Ovary (tissue), 3 donors: ENCODE measurements at regions not wholly inside any gene's neighbourhood (a gene's known extent, or its start where the extent isn't known, plus 50 kb on each side); places are given as distances from the start of the nearest gene placed in this dataset.

ENCODE experiments used
- POLR2A ChIP-seq: fragments of 450-650 bp; IDR thresholded peaks from one replicate; pipeline ENCODE4 v1.6.1; 2017; ENCODE audit warnings: antibody characterized with exemption, mild to moderate bottlenecking, moderate library complexity
- TF ChIP-seq, protein P1 (sequence below), 3 donors: fragments of 450-650 bp in 2 of 3; fragments of 200-600 bp in 1 of 3; IDR thresholded peaks; one replicate each; pipeline versions ENCODE4 v1.5.1 to v1.8.0; 2016 to 2022; ENCODE audit warnings: antibody characterized with exemption in 3 of 3, mild to moderate bottlenecking in 1 of 3
- donor health status: DM: no; HTN: no; CAD: no.

DNA sequence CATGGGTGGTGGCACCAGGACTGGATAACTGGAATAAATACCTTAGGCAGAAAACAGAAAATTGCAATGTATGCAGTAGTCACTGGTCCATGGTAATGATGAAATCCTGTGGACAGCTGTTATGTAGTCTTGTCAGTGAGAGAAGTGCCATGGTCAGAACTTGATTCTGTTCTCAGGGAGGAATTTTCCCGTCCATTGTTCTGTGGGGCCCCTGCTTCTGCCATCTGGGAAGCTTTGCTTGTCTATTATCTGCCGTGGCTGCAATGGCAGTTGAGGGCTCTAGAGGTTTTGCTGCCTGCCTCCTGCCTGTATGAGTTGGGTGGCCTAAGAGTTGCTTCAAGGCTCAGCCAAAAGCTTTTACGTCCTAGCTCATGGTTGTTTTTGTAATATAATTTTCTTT is 126.8 kb upstream of the SLC35B3 start:
- TF ChIP-seq, protein P1, sequence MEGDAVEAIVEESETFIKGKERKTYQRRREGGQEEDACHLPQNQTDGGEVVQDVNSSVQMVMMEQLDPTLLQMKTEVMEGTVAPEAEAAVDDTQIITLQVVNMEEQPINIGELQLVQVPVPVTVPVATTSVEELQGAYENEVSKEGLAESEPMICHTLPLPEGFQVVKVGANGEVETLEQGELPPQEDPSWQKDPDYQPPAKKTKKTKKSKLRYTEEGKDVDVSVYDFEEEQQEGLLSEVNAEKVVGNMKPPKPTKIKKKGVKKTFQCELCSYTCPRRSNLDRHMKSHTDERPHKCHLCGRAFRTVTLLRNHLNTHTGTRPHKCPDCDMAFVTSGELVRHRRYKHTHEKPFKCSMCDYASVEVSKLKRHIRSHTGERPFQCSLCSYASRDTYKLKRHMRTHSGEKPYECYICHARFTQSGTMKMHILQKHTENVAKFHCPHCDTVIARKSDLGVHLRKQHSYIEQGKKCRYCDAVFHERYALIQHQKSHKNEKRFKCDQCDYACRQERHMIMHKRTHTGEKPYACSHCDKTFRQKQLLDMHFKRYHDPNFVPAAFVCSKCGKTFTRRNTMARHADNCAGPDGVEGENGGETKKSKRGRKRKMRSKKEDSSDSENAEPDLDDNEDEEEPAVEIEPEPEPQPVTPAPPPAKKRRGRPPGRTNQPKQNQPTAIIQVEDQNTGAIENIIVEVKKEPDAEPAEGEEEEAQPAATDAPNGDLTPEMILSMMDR (IDR thresholded peaks at IDR 0.05), result no peak
- TF ChIP-seq POLR2A, result no peak
